Activated B cell treated with CpG ODN at 0.5 μM for 24 hours (primary cell): ENCODE measurements at regions not wholly inside any gene's neighbourhood (a gene's known extent, or its start where the extent isn't known, plus 50 kb on each side); places are given as distances from the start of the nearest gene placed in this dataset.

Experiments
- ATAC-seq: fragments of 200-7000 bp; cut with Tn5 transposase; one replicate; pipeline ENCODE4 v1.10.0; 2021; ENCODE audit warnings: low read depth, mild to moderate bottlenecking, moderate library complexity
- CTCF ChIA-PET: fragments of 350-600 bp; sonication (Branson Sonifier 250); formaldehyde crosslinking; loops from one replicate; lab custom pipeline; 2021; ENCODE audit warnings: antibody characterized with exemption; lab: Charles Lee
- POLR2A ChIA-PET: fragments of 350-600 bp; sonication (Branson Sonifier 250); formaldehyde crosslinking; loops from one replicate; lab custom pipeline; 2021; ENCODE audit warnings: antibody characterized with exemption; lab: Charles Lee
- DNase-seq: peaks from one replicate; pipeline ENCODE4 v3.0.0; 2022
- H3K27ac Mint-ChIP-seq: one replicate; pipeline ENCODE4 v1.8.0; 2020; ENCODE audit warnings: mixed read lengths
- H3K27me3 Mint-ChIP-seq: one replicate; pipeline ENCODE4 v1.8.0; 2021; ENCODE audit warnings: mixed read lengths
- H3K36me3 Mint-ChIP-seq: one replicate; pipeline ENCODE4 v1.8.0; 2021; ENCODE audit warnings: low read depth, mixed read lengths
- H3K4me1 Mint-ChIP-seq: one replicate; pipeline ENCODE4 v1.8.0; 2021; ENCODE audit warnings: mixed read lengths
- H3K4me3 Mint-ChIP-seq: one replicate; pipeline ENCODE4 v1.8.0; 2020; ENCODE audit warnings: mild to moderate bottlenecking, mixed read lengths
- H3K9me3 Mint-ChIP-seq: one replicate; pipeline ENCODE4 v1.8.0; 2020; ENCODE audit warnings: mixed read lengths
- CTCF ChIP-seq: fragments of 200-600 bp; IDR thresholded peaks from one replicate; pipeline ENCODE4 v1.8.0; 2022; ENCODE audit warnings: antibody characterized with exemption, mild to moderate bottlenecking
- intact Hi-C: fragments of 100-400 bp; cut with micrococcal nuclease; formaldehyde crosslinking; loops from one replicate; pipeline ENCODE4 v1.15.1; 2024

- Mint-ChIP-seq H3K9me3 (no peaks in the 10 kb centered on the region), H3K27ac (no peak overlapping the region), H3K4me3 (no peak overlapping the region), H3K27me3 (no peaks in the 10 kb centered on the region), H3K36me3 (no peaks in the 10 kb centered on the region), H3K4me1 (no peaks in the 10 kb centered on the region)
- ChIA-PET CTCF (no interaction called here), POLR2A (no interaction called here)
- DNase-seq (no peak), ATAC-seq (no peak)
- intact Hi-C loops, result no loop called here
- no peak for TF ChIP-seq CTCF
These were observed 265.7 kb upstream of the EDIL3 start for GRCh38 chr5:84650429-84650828.

GRCh38 chr5:84647581-84647980, 262.9 kb upstream of the EDIL3 start:
- Mint-ChIP-seq H3K9me3 (peaks cover 2% of the 10 kb centered on the region), H3K27ac (no peak overlapping the region), H3K36me3 (no peaks in the 10 kb centered on the region), H3K4me3 (no peak overlapping the region), H3K27me3 (no peaks in the 10 kb centered on the region), H3K4me1 (no peaks in the 10 kb centered on the region)
- POLR2A ChIA-PET, result no interaction called here
- TF ChIP-seq CTCF, result no peak
- intact Hi-C loops, result no loop called here
- ATAC-seq, result no peak
- CTCF ChIA-PET, result no interaction called here
- no peak for DNase-seq

GRCh38 chr5:84642795-84643194, 258.1 kb upstream of the EDIL3 start:
- Mint-ChIP-seq H3K4me1 (no peaks in the 10 kb centered on the region), H3K4me3 (no peak overlapping the region), H3K27me3 (no peaks in the 10 kb centered on the region), H3K36me3 (no peaks in the 10 kb centered on the region), H3K27ac (no peak overlapping the region), H3K9me3 (peaks cover 2% of the 10 kb centered on the region)
- no peak for TF ChIP-seq CTCF
- CTCF ChIA-PET, result no interaction called here
- ATAC-seq (no peak), DNase-seq (no peak)
- intact Hi-C loops, result no loop called here
- POLR2A ChIA-PET, result no interaction called here

- no peaks in the 10 kb centered on the region for H3K27me3 Mint-ChIP-seq
- ChIA-PET CTCF (no interaction called here), POLR2A (no interaction called here)
- no peak for ATAC-seq
- intact Hi-C loops, result no loop called here
- TF ChIP-seq CTCF, result no peak
- no peak overlapping the region for H3K27ac Mint-ChIP-seq
- no peaks in the 10 kb centered on the region for H3K36me3 Mint-ChIP-seq
- DNase-seq, result no peak
- H3K4me3 Mint-ChIP-seq, result no peak overlapping the region
- no peaks in the 10 kb centered on the region for H3K4me1 Mint-ChIP-seq
- H3K9me3 Mint-ChIP-seq, result peaks cover 2% of the 10 kb centered on the region
These were observed 257.6 kb upstream of the EDIL3 start for GRCh38 chr5:84642324-84642723.

- intact Hi-C loops, result no loop called here
- Mint-ChIP-seq H3K27me3 (no peaks in the 10 kb centered on the region), H3K4me1 (no peaks in the 10 kb centered on the region), H3K4me3 (no peak overlapping the region), H3K9me3 (peaks cover under 1% of the 10 kb centered on the region), H3K36me3 (no peaks in the 10 kb centered on the region), H3K27ac (no peak overlapping the region)
- CTCF ChIA-PET, result no interaction called here
- DNase-seq, result no peak
- ATAC-seq, result no peak
- no peak for TF ChIP-seq CTCF
- POLR2A ChIA-PET, result no interaction called here
These were observed 253.1 kb upstream of the EDIL3 start for GRCh38 chr5:84637662-84638375.
